NCI-H748 treated with DMSO at 0.1 percent for 48 hours (cell line): ENCODE measurements at regions not wholly inside any gene's neighbourhood (a gene's known extent, or its start where the extent isn't known, plus 50 kb on each side); places are given as distances from the start of the nearest gene placed in this dataset.

Experiments used
- DNase-seq: peaks from one replicate; lab custom pipeline; 2025; lab: John Stamatoyannopoulos, UW

DNA sequence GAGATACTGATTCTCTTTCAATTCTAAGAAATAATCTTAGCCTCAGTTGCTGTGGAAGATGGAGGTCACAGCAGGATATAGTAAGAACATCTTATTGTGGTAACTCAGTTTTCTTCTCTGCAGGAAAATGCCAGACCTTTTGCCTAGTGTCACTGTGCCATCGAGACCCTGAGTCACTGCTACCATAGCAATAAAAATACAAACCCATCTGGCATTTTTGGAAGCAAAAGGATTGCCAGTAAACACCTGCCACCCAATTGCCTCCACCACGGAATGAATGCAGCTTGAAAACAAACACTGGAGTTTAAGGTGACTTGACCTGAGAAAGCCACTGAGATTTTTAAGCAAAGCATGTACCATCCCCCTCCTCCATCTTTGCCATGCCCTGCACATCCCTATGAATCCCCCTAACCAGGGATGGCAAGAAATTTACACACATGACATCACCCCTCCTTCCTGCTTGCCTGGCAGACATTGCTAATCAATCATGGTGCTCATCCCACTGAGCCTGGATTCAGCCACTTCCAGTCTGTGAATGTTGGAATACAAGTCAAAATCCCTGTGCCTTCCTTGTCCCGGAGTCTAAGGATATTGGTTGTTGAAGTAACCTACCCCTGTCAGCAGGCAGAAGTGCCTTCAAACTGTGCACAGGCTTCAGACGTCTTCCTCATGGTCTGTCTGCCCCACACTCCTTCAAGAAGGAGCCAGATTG is 59.6 kb upstream of the MAMLD1 start:
- no peak for DNase-seq

DNA sequence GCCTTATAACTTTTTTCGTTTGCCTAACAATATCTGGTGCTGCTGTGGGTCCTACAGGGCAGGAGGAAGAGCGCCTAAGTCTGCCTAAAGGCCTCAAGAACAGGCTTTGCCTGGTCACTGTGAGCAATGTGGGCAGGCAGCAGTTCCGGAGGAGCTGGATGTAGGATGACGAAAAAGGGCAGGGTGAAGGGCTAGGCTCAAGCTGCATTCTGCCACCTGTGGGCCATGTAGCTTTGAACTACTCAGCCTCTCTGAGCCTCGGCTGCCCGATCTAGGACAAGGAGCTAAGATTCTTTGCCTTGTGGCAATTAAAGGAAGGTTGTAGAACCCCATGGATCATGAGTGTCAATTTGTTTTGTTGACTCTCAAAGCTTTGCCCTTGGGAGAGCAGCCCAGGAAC is 57.1 kb upstream of the MAMLD1 start:
- DNase-seq: no peak

DNA sequence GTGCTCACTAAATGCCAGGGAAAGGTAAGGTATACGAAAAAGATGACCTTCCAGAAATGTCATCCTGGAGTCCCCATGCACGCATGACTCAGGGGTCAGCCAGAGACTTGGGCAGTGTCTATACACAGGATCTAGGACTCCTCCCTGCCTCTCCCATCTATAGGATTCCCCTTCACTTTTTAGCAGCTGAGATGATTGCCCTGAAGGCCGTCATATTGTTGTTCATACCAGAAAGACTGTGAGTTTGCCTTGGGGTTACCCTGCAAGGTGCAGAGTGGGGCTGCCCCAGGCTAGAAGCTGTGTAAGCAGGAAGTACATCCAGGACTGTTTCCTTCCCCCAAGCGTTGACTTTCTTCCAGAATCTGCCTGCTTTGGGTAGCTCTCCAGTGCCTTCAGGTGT is 55.1 kb upstream of the MAMLD1 start:
- no peak for DNase-seq

DNA sequence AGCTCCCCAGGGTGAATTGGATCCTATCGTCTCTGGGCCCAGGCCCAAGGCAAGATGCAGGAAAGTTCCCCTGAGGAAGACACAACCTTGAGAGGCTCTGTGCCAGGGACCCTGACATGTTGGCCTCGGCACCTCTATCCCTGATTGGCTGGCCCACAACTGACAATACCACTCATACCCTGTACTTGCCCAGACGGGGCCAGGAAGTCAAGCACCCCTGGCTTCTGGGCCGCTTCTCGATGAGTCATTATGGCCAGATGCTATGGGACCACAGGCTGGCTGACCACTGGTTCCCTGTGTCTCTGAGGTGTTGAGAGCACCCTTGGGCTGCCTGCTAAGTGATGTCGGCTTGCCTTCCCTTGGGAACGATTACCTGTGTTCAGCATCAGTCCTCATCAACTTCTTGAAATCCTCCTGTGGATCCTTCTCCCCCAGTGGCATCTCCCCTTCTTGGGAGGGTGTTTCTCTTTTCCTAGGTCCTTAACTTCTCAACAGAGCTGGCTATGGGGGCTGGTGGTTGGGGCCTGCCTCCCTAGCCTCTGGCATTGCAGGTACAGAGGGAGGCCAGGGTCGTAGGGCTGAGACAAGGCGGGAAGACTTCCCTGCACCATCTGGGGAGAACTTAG is 54.5 kb upstream of the MAMLD1 start:
- no peak for DNase-seq

DNA sequence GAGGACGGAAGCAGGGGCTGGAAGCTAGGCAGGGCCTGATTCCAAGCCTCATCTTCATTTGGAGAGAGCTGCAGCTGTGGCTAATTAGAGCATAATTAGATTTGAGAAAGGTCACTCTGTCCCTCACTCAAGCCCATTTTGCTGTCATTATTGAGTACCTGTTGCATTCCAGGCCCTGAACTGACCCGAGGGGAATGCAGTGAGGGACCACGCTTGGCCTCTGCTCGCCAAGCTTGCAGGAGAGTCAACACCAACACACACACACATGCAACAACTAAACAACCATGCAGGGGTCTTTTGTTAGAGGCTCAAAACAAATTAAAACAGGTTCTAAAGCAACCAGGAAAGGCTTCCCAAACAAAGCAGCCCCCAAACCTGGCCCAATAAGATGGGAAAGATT is 52.7 kb upstream of the MAMLD1 start:
- DNase-seq: no peak

DNA sequence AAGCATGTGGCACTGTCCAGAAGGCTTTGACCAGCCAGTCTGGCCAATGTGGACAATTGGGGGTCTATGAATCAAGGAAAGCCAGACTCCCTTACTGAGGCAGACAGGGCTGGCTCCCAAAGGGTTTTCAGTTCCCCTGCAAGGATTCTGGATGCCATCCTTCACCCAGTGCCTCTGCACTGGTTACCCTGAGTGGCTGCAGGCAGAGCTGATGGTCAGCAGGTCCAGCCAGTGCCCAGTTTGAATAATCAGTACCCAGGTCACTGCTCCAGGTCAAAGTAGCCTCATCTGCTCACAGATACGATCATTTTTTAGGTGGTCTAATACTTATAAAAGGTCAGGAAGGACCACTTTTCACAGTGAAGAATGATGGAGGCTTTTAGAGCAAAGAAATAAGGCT is 52.2 kb upstream of the MAMLD1 start:
- DNase-seq: no peak

DNA sequence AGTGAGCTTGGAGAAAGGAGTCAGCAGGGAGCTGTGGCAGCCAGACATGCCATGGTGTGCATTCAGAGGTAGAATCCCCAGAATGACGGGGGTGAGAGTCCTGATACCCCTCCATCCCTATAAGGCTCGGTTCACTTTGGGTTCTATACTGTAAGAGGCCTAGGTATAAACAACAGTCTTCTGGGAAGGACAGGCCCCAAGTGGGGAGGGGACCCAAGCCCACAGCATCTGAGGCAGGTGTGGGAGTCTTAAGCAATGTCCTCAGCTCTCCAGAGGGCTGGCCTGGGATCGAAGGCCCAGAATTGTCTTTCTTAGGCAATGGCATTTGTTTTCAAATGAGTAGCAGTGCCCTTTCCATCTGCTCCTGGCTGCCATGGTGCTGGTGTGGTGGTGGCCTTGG is 50.2 kb upstream of the MAMLD1 start:
- DNase-seq: no peak
